IMR-90 (cell line): ENCODE measurements at regions not wholly inside any gene's neighbourhood (a gene's known extent, or its start where the extent isn't known, plus 50 kb on each side); places are given as distances from the start of the nearest gene placed in this dataset.

Experiments
- ATAC-seq: fragments of 200-7000 bp; cut with Tn5 transposase; 2 replicates; pipeline ENCODE4 v1.9.1; 2020; ENCODE audit warnings: low read depth, mild to moderate bottlenecking, moderate library complexity
- BruUV-seq: library from RNA; stranded (reverse); fragments of 400-500 nt; replicated peaks from 2 replicates; lab custom pipeline; 2021; lab: Mats Ljungman, UMichigan
- CTCF ChIA-PET: fragments of 300-600 bp; formaldehyde crosslinking; extraction: SDS; loops from one replicate; lab custom pipeline; 2021; ENCODE audit warnings: antibody characterized with exemption; lab: Yijun Ruan, JAX
- POLR2A ChIA-PET: fragments of 300-600 bp; sonication (Branson Sonifier 250); formaldehyde crosslinking; loops from one replicate; lab custom pipeline; 2022; ENCODE audit warnings: antibody characterized with exemption; ENCODE audit not compliant: unreplicated experiment; lab: Charles Lee
- DNase-seq: peaks from one replicate; pipeline ENCODE4 v3.0.0; 2013
- H2AFZ ChIP-seq: replicated peaks from 2 replicates; pipeline ENCODE3; 2013; ENCODE audit warnings: low read length, mild to moderate bottlenecking; ENCODE audit not compliant: poor library complexity
- H2AK5ac ChIP-seq: 2 replicates; pipeline ENCODE4 v1.6.1; 2013; ENCODE audit warnings: low read depth, low read length, inconsistent platforms
- H2AK9ac ChIP-seq: replicated peaks from 2 replicates; pipeline ENCODE3; 2013; ENCODE audit warnings: mild to moderate bottlenecking, low read depth, low read length, moderate library complexity; ENCODE audit not compliant: poor library complexity
- H2BK120ac ChIP-seq: 2 replicates; pipeline ENCODE4 v1.6.1; 2013; ENCODE audit warnings: low read depth, low read length, inconsistent platforms
- H2BK15ac ChIP-seq: 3 replicates; pipeline ENCODE4 v1.6.1; 2013; ENCODE audit warnings: low read depth, low read length, inconsistent platforms
- H2BK20ac ChIP-seq: 2 replicates; pipeline ENCODE4 v1.6.1; 2013; ENCODE audit warnings: low read depth, mild to moderate bottlenecking, inconsistent platforms, low read length, moderate library complexity
- H2BK5ac ChIP-seq: 2 replicates; pipeline ENCODE4 v1.6.1; 2013; ENCODE audit warnings: mild to moderate bottlenecking, low read depth, low read length, inconsistent platforms; ENCODE audit not compliant: poor library complexity, severe bottlenecking
- H3K14ac ChIP-seq: replicated peaks from 2 replicates; pipeline ENCODE4 v1.6.1; 2013; ENCODE audit warnings: low read depth, low read length, inconsistent platforms
- H3K18ac ChIP-seq: 2 replicates; pipeline ENCODE4 v1.6.1; 2013; ENCODE audit warnings: low read depth, low read length, control low read depth
- H3K23ac ChIP-seq: 2 replicates; pipeline ENCODE4 v1.6.1; 2013; ENCODE audit warnings: low read depth, low read length, inconsistent platforms
- H3K27ac ChIP-seq: 2 replicates; pipeline ENCODE4 v1.5.1; 2013; ENCODE audit warnings: mild to moderate bottlenecking, control low read depth, low read length; ENCODE audit not compliant: insufficient read depth
- H3K27me3 ChIP-seq: 2 replicates; pipeline ENCODE4 v1.6.1; 2013; ENCODE audit warnings: low read length; ENCODE audit not compliant: control insufficient read depth, insufficient read depth
- H3K36me3 ChIP-seq: 2 replicates; pipeline ENCODE4 v1.6.1; 2013; ENCODE audit warnings: low read length, mixed read lengths; ENCODE audit not compliant: control insufficient read depth, insufficient read depth
- H3K4ac ChIP-seq: 2 replicates; pipeline ENCODE4 v1.6.1; 2013; ENCODE audit warnings: low read depth, low read length, inconsistent platforms
- H3K4me1 ChIP-seq: 2 replicates; pipeline ENCODE4 v1.6.1; 2013; ENCODE audit warnings: low read length, mixed read lengths; ENCODE audit not compliant: control insufficient read depth, insufficient read depth
- H3K4me2 ChIP-seq: 2 replicates; pipeline ENCODE4 v1.6.1; 2013; ENCODE audit warnings: low read depth, mild to moderate bottlenecking, control low read depth, low read length, moderate library complexity
- H3K4me3 ChIP-seq: 2 replicates; pipeline ENCODE4 v1.5.1; 2013; ENCODE audit warnings: low read depth, mild to moderate bottlenecking, control low read depth, low read length, moderate library complexity; ENCODE audit not compliant: insufficient read depth
- H3K56ac ChIP-seq: 2 replicates; pipeline ENCODE4 v1.6.1; 2013; ENCODE audit warnings: low read length, inconsistent platforms; ENCODE audit not compliant: insufficient read depth; ENCODE audit errors: extremely low read depth
- H3K79me1 ChIP-seq, 2 experiments: 2 replicates each; pipeline ENCODE4 v1.6.1; 2013; ENCODE audit warnings: low read length in 2 of 2, inconsistent platforms in 1 of 2, low read depth in 1 of 2
- H3K9ac ChIP-seq: 2 replicates; pipeline ENCODE4 v1.6.1; 2013; ENCODE audit warnings: low read depth, low read length, control low read depth
- H3K9me1 ChIP-seq: 2 replicates; pipeline ENCODE4 v1.6.1; 2013; ENCODE audit warnings: low read length, inconsistent platforms; ENCODE audit not compliant: insufficient read depth
- H3K9me3 ChIP-seq: 2 replicates; pipeline ENCODE4 v1.6.1; 2013; ENCODE audit warnings: low read length; ENCODE audit not compliant: control insufficient read depth, insufficient read depth
- H4K20me1 ChIP-seq: 2 replicates; pipeline ENCODE4 v1.6.1; 2013; ENCODE audit warnings: low read length, inconsistent platforms; ENCODE audit not compliant: insufficient read depth
- H4K5ac ChIP-seq: 2 replicates; pipeline ENCODE4 v1.6.1; 2013; ENCODE audit warnings: mild to moderate bottlenecking, low read depth, low read length, control low read depth
- H4K8ac ChIP-seq, 2 experiments: 2 replicates each; pipeline ENCODE4 v1.6.1; 2013; ENCODE audit warnings: low read depth in 2 of 2, low read length in 2 of 2, control low read depth in 1 of 2, inconsistent platforms in 1 of 2
- H4K91ac ChIP-seq: 2 replicates; pipeline ENCODE4 v1.6.1; 2013; ENCODE audit warnings: low read depth, low read length, inconsistent platforms; ENCODE audit not compliant: insufficient read depth
- BHLHE40 ChIP-seq: fragments of 150-350 bp; IDR thresholded peaks from 2 replicates; pipeline ENCODE4 v1.6.1; 2016; ENCODE audit warnings: mild to moderate bottlenecking, low read depth, low read length
- CEBPB ChIP-seq: IDR thresholded peaks from 2 replicates; pipeline ENCODE4 v1.6.1; 2012; ENCODE audit warnings: low read depth, low read length, improper control_type of control experiment
- CHD1 ChIP-seq: IDR thresholded peaks from 2 replicates; pipeline ENCODE4 v1.6.1; 2012; ENCODE audit warnings: low read depth, low read length, improper control_type of control experiment
- CTCF ChIP-seq: conservative IDR thresholded peaks from 2 replicates; pipeline ENCODE4 v1.5.1; 2012; ENCODE audit warnings: mild to moderate bottlenecking, low read depth, low read length, improper control_type of control experiment
- ELK1 ChIP-seq: fragments of 150-350 bp; IDR thresholded peaks from 2 replicates; pipeline ENCODE4 v1.6.1; 2016; ENCODE audit warnings: low read depth, mild to moderate bottlenecking, low read length, moderate library complexity, borderline replicate concordance
- FOS ChIP-seq: fragments of 150-350 bp; IDR thresholded peaks from 2 replicates; pipeline ENCODE4 v1.6.1; 2016; ENCODE audit warnings: low read depth, low read length
- MAFK ChIP-seq: IDR thresholded peaks from 2 replicates; pipeline ENCODE4 v1.6.1; 2012; ENCODE audit warnings: low read depth, low read length, improper control_type of control experiment
- MXI1 ChIP-seq: IDR thresholded peaks from 2 replicates; pipeline ENCODE4 v1.6.1; 2012; ENCODE audit warnings: low read depth, mild to moderate bottlenecking, low read length, moderate library complexity, borderline replicate concordance
- NFE2L2 ChIP-seq: fragments of 150-350 bp; IDR thresholded peaks from 2 replicates; pipeline ENCODE4 v1.6.1; 2016; ENCODE audit warnings: low read depth, mild to moderate bottlenecking, low read length
- POLR2A ChIP-seq: IDR thresholded peaks from 2 replicates; pipeline ENCODE4 v1.6.1; 2012; ENCODE audit warnings: mild to moderate bottlenecking, low read depth, low read length
- RAD21 ChIP-seq: IDR thresholded peaks from 2 replicates; pipeline ENCODE4 v1.6.1; 2012; ENCODE audit warnings: low read length, improper control_type of control experiment
- RCOR1 ChIP-seq: IDR thresholded peaks from 2 replicates; pipeline ENCODE4 v1.6.1; 2012; ENCODE audit warnings: mild to moderate bottlenecking, low read length, improper control_type of control experiment; ENCODE audit not compliant: insufficient replicate concordance
- RFX5 ChIP-seq: IDR thresholded peaks from 2 replicates; pipeline ENCODE4 v1.8.0; 2012; ENCODE audit warnings: low read depth, mild to moderate bottlenecking, low read length, moderate library complexity
- SMC3 ChIP-seq: fragments of 150-350 bp; IDR thresholded peaks from 2 replicates; pipeline ENCODE4 v1.6.1; 2016; ENCODE audit warnings: low read depth, mild to moderate bottlenecking, antibody characterized with exemption, low read length, moderate library complexity
- USF2 ChIP-seq: fragments of 150-350 bp; IDR thresholded peaks from 2 replicates; pipeline ENCODE4 v1.6.1; 2017; ENCODE audit warnings: mild to moderate bottlenecking, antibody characterized with exemption, low read length, low read depth
- WGBS, 2 experiments: methylation state at CpG; one replicate each; pipeline versions ENCODE4 v1.1.5 to v1.1.7; 2013; ENCODE audit warnings: missing lambda C conversion rate in 2 of 2; ENCODE audit not compliant: insufficient read length in 1 of 2; ENCODE audit errors: extremely low coverage in 2 of 2; 5-methylcytosine and 5-hydroxymethylcytosine counted together
- dilution Hi-C: fragments of 300-500 bp; cut with HindIII; formaldehyde crosslinking; loops from one replicate; pipeline ENCODE4 v1.14.3; 2018; ENCODE audit warnings: low sequenced_read_pairs; ENCODE audit not compliant: unreplicated experiment
- in situ Hi-C: fragments of 300-500 bp; cut with MboI; formaldehyde crosslinking; loops from 3 replicates; pipeline ENCODE4 v1.14.3; 2019; ENCODE audit warnings: low sequenced_read_pairs, inconsistent platforms, mixed read lengths
- intact Hi-C: fragments of 100-400 bp; cut with micrococcal nuclease; formaldehyde crosslinking; loops from 2 replicates; pipeline ENCODE4 v1.10.0; 2022

GRCh38 chr21:18810136-18810535 is 406.6 kb upstream of the TMPRSS15 start:
- CTCF ChIA-PET: no interaction called here
- BruUV-seq: no TSS peak
- no peak overlapping the region for H3K23ac ChIP-seq
- WGBS, 2 experiments: no CpG with 5 or more reads among the region's 3 CpGs
- intact Hi-C loops: no loop called here
- H3K4me1 ChIP-seq: no peaks in the 10 kb centered on the region
- H2BK5ac ChIP-seq: no peak overlapping the region
- no peak overlapping the region for H2AFZ ChIP-seq
- no peaks in the 10 kb centered on the region for H4K20me1 ChIP-seq
- H3K27ac ChIP-seq: no peak overlapping the region
- H2BK20ac ChIP-seq: no peak overlapping the region
- H2AK9ac ChIP-seq: no peak overlapping the region
- H3K4me3 ChIP-seq: no peak overlapping the region
- no peaks in the 10 kb centered on the region for H3K79me1 ChIP-seq
- H4K91ac ChIP-seq: no peak overlapping the region
- no peak for TF ChIP-seq RFX5
- TF ChIP-seq CHD1: no peak
- TF ChIP-seq MAFK: no peak
- no peak for TF ChIP-seq USF2
- no peak for TF ChIP-seq SMC3
- TF ChIP-seq POLR2A: no peak
- no peak for TF ChIP-seq RCOR1
- TF ChIP-seq CTCF: no peak
- no peak for TF ChIP-seq MXI1
- no peak for TF ChIP-seq CEBPB
- no peak for TF ChIP-seq NFE2L2
- TF ChIP-seq BHLHE40: no peak
- no peak for TF ChIP-seq ELK1
- TF ChIP-seq FOS: no peak
- TF ChIP-seq RAD21: no peak
- ATAC-seq (no peak), DNase-seq (no peak)
- no peak overlapping the region for H3K9ac ChIP-seq
- no peak overlapping the region for H2BK15ac ChIP-seq
- H4K5ac ChIP-seq: no peak overlapping the region
- H3K36me3 ChIP-seq: no peaks in the 10 kb centered on the region
- dilution Hi-C loops: no loop called here
- H3K4ac ChIP-seq: no peak overlapping the region
- H3K18ac ChIP-seq: no peak overlapping the region
- no peaks in the 10 kb centered on the region for H3K9me1 ChIP-seq
- H3K27me3 ChIP-seq: no peaks in the 10 kb centered on the region
- no peak overlapping the region for H4K8ac ChIP-seq
- no peak overlapping the region for H3K4me2 ChIP-seq
- no peak overlapping the region for H3K14ac ChIP-seq
- H2BK120ac ChIP-seq: no peak overlapping the region
- H3K56ac ChIP-seq: no peak overlapping the region
- POLR2A ChIA-PET: no interaction called here
- H2AK5ac ChIP-seq: no peak overlapping the region
- H3K9me3 ChIP-seq: peaks cover 7% of the 10 kb centered on the region; the same call in 1 of the 2 replicates
- in situ Hi-C loops: no loop called here
